ENCODE measurements at regions not wholly inside any gene's neighbourhood (a gene's known extent, or its start where the extent isn't known, plus 50 kb on each side); places are given as distances from the start of the nearest gene placed in this dataset.

DNA sequence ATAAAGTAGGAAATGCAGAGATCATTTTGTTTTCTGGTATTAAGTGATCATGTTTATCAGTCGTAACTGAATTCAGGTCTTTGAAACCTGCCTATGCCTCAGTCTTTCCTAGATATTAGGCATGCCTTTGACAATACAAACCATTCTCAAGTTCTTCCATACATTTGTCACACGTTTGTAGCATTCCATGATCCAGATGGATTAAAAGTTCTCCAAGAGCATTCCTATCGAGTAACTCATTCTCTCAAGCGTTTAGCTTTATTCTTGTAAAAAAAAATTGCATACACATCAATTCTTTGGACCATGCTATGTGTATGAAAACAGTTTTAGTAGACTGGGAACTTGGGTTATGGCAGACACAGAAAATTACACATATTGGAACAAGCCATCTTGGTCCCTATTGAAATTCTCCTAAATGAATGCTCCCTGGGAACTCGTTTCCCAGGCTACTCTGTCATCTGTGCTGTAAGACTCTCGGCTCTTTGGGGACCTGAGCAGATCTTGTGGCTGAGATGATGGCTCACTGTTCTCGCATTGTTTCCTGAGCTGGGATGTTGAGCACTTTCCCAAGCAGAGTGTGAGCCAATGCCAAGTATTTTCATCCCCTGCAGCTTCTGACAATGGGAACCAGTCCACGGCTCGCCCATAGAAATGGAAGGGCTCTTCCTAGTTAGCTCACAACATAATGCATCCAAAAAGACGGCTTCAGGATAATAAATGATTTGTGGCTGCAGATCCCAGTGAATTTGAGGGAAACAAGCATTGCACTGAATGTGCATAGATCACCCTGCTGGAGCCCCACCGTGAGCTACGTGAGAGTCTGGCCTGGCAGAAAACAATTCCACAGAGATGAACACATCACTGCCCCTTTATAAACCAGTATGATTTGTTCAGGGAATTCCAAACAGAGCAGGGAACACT is 230.2 kb downstream of the IRX1 start:
- DNase-seq (ENCODE audit: low spot score), result peak; percentile 10

GRCh38 chr5:3827624-3828023 is 232.0 kb downstream of the IRX1 start:
- no peak for DNase-seq (ENCODE audit: low spot score)

- no peak for DNase-seq (ENCODE audit: low spot score)
These were observed 233.1 kb downstream of the IRX1 start for GRCh38 chr5:3828761-3829160.

GRCh38 chr5:3833566-3833965 is 237.9 kb downstream of the IRX1 start:
- DNase-seq (ENCODE audit: low spot score), result no peak

DNA sequence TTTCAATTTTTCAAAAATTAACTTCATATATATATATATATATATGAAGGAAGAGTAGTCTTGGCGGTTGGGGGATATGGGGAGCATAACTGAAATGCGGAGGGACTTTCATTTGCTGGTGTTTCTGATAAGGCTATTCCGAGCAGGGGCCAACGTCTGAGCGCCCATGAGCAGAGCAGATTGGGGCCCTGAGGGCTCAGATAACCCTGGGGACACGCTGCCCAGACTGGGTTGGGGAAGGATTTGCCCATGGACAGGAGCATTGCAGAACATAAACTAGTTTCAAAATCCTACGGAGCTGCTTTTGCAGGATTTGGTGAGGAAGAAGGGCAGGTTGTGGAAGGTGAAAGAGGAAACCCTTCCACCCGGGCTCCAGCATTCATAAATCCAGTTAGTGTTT is 240.2 kb downstream of the IRX1 start:
- DNase-seq (ENCODE audit: low spot score), result no peak

- no peak for DNase-seq (ENCODE audit: low spot score)
These were observed 240.9 kb downstream of the IRX1 start for GRCh38 chr5:3836528-3836927.

- no peak for DNase-seq (ENCODE audit: low spot score)
These were observed 241.9 kb downstream of the IRX1 start for GRCh38 chr5:3837506-3837905.

- DNase-seq (ENCODE audit: low spot score), result no peak
These were observed 243.5 kb downstream of the IRX1 start for GRCh38 chr5:3839151-3839550.

DNA sequence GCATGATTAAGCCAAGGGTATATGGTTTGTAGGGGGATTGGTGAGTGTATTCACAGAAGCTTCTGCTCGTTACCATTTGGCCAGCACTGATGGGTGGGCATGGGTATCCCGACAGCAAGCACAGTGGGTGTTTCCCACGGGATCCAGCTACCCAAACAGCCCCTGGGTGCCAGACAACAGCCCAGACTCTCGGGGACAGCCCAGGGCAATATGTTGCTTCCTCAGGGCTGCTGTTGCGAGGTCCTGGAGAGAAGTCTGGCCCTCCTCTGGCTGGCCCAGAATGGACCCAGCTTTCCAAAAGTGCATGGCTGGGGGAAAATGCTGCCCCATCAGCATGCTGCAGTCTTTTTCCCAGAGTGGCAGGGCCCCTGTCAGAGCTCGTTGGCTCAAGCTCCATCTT is 247.0 kb downstream of the IRX1 start:
- DNase-seq (ENCODE audit: low spot score), result no peak

DNA sequence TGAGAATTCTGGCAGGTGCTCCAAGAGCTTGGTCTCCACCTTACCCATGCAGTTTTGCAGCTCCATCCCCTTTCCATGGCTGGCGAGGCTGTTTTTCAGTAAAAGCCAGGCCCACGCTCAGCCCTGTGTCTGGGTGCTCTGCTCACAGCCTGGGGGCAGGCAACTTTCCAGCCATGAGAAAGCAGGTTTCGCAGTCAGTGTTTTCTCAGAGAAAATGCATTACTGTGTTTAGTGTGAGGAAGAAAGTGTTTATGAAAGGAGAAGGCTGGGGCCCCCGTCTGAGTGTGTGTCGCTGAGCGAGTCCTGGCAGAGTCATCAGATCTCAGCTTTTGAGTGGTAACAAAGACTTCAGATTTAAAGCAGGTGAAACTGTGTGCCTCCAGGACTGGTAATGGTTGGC is 248.1 kb downstream of the IRX1 start:
- DNase-seq (ENCODE audit: low spot score), result no peak

- DNase-seq (ENCODE audit: low spot score), result no peak
These were observed 248.6 kb downstream of the IRX1 start for GRCh38 chr5:3844266-3844665.

DNA sequence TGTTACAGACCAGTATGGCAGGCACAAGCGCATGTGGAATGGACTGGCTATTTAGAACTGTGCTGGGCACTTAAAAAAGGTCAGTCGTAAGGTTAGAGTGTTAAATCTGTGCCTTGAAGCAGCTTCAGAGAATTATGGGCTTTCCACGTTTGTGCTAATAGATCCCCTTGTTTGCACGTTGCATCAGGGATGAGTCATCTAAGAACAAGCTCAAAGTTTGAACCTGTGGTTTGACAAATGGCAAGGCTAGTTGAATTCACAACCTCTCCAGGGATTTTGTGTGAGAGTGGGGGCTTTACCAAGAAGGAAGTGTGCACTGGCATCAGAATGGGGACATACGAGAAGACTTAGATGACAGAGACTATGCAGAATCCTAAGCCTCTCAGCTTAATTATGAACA is 249.6 kb downstream of the IRX1 start:
- DNase-seq (ENCODE audit: low spot score), result no peak

DNA sequence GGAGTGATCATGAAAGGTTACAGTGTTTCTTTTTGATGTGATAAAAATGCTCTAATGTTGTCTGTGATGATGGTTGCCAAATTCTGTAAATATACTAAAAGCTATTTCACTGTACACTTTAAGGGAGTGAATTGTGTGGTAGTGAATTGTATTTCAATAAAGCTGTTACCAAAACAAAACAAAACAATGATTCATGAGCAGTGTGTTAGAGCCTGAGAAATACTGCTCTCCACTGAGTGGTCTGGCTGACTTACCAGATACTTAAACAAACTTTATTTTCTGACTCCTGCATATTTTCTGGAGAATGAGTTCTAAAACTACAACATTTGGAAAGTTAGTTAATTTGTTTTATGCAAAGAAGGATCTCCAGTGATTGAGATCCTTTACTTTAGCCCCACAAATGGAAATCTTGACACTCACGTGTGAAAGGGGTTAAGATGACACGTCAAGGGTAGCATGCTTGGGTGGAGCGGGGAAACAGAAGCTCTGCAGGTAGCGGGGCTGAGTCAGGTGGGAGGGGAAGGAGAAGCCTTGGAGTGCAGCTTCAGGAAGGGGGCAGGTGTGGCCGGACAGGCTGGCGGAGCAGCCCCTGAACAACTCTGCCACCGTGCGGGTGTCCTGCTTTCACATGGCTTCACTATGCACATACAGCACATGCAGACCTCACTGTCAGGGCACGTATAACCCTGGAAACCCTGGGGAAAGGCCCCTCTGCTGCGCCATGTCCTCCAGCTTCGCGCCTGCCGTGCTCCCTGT is 256.7 kb downstream of the IRX1 start:
- no peak for DNase-seq (ENCODE audit: low spot score)

DNA sequence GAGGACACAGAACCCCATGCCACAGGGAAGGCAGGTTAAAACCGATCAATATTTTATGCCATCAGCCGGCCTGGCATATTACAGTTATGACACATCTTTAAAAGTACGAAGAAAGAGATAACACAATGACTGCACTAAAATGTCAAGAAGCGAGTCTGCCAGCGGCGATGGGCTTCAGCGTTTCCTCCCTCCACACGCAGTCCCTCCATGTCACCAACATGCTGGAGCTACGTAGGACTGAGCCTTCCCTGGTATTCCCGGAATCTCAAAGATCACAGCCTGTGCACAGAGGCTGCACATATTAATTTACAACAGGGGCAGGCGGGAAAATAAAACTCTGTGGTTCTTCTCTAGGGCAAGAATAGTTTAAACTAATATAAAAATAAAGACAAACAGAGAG is 257.7 kb downstream of the IRX1 start:
- DNase-seq (ENCODE audit: low spot score), result no peak

DNA sequence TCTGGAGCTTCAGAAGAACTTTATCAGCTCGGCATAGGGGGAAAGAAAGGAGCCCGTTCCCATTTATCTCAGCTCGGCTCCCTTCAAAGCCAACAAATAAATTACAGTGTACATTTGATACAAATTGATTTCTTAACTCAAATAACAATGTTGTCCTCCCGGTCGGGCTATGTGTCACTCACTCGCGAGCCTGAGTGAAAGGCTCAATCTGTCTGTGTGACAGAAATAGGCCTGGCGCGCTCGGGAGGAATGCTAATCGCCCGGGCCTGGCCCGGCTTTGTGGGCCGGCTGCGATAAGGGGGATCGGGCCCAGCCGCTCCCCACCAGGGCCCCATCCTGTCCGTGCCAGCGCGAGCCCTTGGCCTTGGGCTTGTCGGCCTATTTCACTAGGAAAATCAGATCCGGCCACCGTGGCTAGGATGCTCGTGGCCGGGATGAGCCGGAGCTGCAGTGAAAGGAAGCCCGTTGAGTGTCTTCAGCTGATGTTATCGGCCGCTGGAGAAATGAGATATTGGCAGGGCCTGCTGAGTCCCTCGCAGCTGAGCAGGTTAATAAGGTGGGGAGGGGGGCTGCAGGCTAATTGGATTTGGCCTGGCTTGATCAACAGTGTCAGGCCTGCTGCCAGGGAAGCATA is 258.7 kb downstream of the IRX1 start:
- no peak for DNase-seq (ENCODE audit: low spot score)

- no peak for DNase-seq (ENCODE audit: low spot score)
These were observed 260.4 kb downstream of the IRX1 start for GRCh38 chr5:3856036-3856435.

- no peak for DNase-seq (ENCODE audit: low spot score)
These were observed 262.9 kb downstream of the IRX1 start for GRCh38 chr5:3858524-3858923.

DNA sequence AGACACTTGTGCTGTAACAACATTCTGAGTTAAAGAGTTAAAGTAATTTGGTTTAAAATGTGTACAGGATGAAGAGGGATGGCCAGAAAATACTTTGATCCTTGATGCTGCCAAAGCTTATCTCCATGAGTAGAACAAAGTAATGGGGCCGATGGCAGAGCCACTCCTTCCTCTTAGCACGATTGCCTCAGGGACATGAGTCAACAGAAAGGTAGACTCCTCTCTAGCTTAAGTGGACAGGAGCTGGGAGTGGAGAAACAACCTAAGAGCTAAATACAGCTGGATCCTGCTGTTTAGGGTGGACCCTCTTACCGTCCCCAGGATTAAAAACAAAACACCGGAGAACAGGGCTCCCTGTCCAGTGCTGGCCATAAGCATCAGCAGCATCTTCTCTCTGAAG is 267.3 kb downstream of the IRX1 start:
- no peak for DNase-seq (ENCODE audit: low spot score)

DNA sequence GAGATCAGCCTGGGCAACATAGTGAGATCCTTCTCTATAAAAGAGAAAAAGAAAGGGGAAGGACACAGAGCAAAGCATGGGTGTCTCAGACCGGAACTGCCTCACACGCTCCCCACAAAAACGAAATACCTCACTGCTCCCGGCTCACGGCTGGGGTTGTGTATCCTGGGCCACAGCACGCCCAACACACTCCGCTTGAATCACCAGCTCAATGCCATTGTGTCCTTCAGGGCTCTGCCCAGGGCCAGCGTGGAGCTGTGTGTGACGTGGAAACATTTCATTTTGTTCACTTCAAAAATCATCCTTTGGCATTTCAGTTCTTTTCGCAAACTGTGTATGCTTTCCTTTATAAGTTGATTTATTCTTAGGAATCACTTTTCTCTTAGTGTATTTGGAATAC is 279.5 kb downstream of the IRX1 start:
- no peak for DNase-seq (ENCODE audit: low spot score)

DNA sequence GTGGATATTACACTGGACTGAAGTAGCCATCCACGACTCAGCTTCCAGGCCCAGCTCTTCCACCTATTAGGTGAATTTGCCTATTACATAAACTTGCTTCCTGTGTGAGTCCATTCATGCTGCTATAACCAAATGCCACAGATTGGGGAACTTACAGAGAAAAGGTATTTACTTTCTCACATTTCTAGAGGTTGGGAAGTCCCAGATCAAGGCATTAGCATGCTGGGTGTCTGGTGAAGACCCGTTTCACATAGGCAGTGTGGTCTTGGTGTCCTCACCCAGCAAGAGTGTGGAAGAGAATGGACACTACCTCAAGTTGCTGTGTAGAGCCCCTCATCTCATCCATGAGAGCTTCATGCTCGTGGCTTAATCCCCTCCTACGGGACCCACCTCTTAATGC is 282.6 kb downstream of the IRX1 start:
- no peak for DNase-seq (ENCODE audit: low spot score)

- DNase-seq (ENCODE audit: low spot score), result no peak
These were observed 287.4 kb downstream of the IRX1 start for GRCh38 chr5:3883040-3883439.

GRCh38 chr5:3886524-3887451 is 291.2 kb downstream of the IRX1 start:
- DNase-seq (ENCODE audit: low spot score), result no peak

All from globus pallidus (tissue), 1 donor.